Tibial nerve (tissue), 4 donors: ENCODE measurements at regions not wholly inside any gene's neighbourhood (a gene's known extent, or its start where the extent isn't known, plus 50 kb on each side); places are given as distances from the start of the nearest gene placed in this dataset.

Experiments used
- DNase-seq, 2 donors: peaks; one replicate each; pipeline ENCODE4 v3.0.0-alpha.2; 2019; ENCODE audit warnings: low spot score in 2 of 2
- H3K27ac ChIP-seq, 4 donors: fragments of 200-600 bp; sonication (generic) in 3 of 4; one replicate each; pipeline ENCODE4 v1.5.1; 2017 to 2019; ENCODE audit warnings: mild to moderate bottlenecking in 1 of 4
- H3K27me3 ChIP-seq, 2 donors: fragments of 200-600 bp; sonication (generic) in 1 of 2; one replicate each; pipeline versions ENCODE4 v1.5.1 to v1.6.0; 2017 to 2019
- H3K36me3 ChIP-seq, 3 donors: fragments of 200-600 bp; sonication (generic); one replicate each; pipeline ENCODE4 v1.5.1; 2018 to 2019
- H3K4me1 ChIP-seq, 4 donors: fragments of 200-600 bp; sonication (generic) in 3 of 4; one replicate each; pipeline ENCODE4 v1.5.1; 2017 to 2019
- H3K4me3 ChIP-seq, 4 donors: fragments of 200-600 bp; sonication (generic) in 3 of 4; one replicate each; pipeline ENCODE4 v1.5.1; 2017 to 2019; ENCODE audit warnings: mild to moderate bottlenecking in 1 of 4, moderate library complexity in 1 of 4
- H3K9me3 ChIP-seq, 4 donors: fragments of 200-600 bp; sonication (generic) in 3 of 4; one replicate each; pipeline ENCODE4 v1.5.1; 2017 to 2019
- EP300 ChIP-seq, 2 donors: sonication (generic); formaldehyde crosslinking; IDR thresholded peaks; one replicate each; pipeline ENCODE4 v1.6.1; 2017; ENCODE audit warnings: antibody characterized with exemption in 2 of 2, mild to moderate bottlenecking in 1 of 2
- POLR2A ChIP-seq, 2 donors: fragments of 450-650 bp; IDR thresholded peaks; one replicate each; pipeline ENCODE4 v1.6.1; 2017; ENCODE audit warnings: antibody characterized with exemption in 2 of 2, mild to moderate bottlenecking in 2 of 2, moderate library complexity in 2 of 2
- WGBS, 2 donors: methylation state at CpG; one replicate each; pipeline ENCODE4 v1.1.5; 2018; 5-methylcytosine and 5-hydroxymethylcytosine counted together
- TF ChIP-seq, protein P1 (sequence below), 5 experiments: fragments of 200-600 bp in 3 of 5; fragments of 450-650 bp in 2 of 5; sonication (generic) in 3 of 5; IDR thresholded peaks; one replicate each; pipeline ENCODE4 v1.5.1; 2016 to 2019; ENCODE audit warnings: antibody characterized with exemption in 5 of 5, mild to moderate bottlenecking in 3 of 5, moderate library complexity in 2 of 5

DNA sequence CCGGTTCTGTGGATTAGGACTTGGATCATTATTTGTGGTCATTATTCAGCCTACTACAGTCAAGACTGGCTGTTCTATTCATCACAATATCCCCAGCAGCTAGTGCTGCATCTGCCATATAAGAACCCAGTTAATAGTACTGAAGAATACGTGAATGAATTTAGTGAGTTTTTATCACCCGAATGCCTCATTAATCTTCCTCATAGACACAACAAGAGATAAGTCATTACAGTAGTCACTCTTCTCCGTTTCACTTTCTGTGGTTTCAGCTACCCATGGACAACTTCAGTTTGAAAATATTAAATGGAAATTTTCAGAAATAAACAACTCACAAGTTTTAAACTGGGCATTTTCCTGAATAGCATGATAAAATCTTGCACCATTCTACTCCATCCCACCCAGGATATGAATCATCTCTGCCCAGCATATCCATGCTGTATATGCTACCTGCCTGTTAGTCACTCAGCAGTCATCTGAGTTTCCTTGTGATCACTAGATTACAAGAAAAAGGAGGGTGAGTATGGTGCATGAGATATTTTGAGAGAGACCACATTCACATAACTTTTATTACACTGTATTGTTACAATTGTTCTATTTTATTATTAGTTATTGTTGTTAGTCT lies 363.7 kb upstream of the CHAC2 start:
- DNase-seq: no peak
- Histone ChIP-seq H3K9me3 (no peaks in the 10 kb centered on the region), H3K4me3 (no peak overlapping the region), H3K27me3 (no peaks in the 10 kb centered on the region), H3K4me1 (no peaks in the 10 kb centered on the region), H3K36me3 (no peaks in the 10 kb centered on the region), H3K27ac (no peak overlapping the region)
- no peak for TF ChIP-seq EP300 (IDR thresholded peaks at IDR 0.05)
- TF ChIP-seq, protein P1, sequence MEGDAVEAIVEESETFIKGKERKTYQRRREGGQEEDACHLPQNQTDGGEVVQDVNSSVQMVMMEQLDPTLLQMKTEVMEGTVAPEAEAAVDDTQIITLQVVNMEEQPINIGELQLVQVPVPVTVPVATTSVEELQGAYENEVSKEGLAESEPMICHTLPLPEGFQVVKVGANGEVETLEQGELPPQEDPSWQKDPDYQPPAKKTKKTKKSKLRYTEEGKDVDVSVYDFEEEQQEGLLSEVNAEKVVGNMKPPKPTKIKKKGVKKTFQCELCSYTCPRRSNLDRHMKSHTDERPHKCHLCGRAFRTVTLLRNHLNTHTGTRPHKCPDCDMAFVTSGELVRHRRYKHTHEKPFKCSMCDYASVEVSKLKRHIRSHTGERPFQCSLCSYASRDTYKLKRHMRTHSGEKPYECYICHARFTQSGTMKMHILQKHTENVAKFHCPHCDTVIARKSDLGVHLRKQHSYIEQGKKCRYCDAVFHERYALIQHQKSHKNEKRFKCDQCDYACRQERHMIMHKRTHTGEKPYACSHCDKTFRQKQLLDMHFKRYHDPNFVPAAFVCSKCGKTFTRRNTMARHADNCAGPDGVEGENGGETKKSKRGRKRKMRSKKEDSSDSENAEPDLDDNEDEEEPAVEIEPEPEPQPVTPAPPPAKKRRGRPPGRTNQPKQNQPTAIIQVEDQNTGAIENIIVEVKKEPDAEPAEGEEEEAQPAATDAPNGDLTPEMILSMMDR (IDR thresholded peaks at IDR 0.05): no peak
- no peak for TF ChIP-seq POLR2A (IDR thresholded peaks at IDR 0.05)
- 87 to 88% methylated on average over 4 of the region's 4 CpGs for WGBS, 2 donors

GRCh38 chr2:53397085-53397484 lies 370.5 kb upstream of the CHAC2 start:
- no peaks in the 10 kb centered on the region for H3K4me1 ChIP-seq
- no peak overlapping the region for H3K4me3 ChIP-seq
- TF ChIP-seq, protein P1 (IDR thresholded peaks at IDR 0.05): no peak
- no peak for TF ChIP-seq POLR2A (IDR thresholded peaks at IDR 0.05)
- TF ChIP-seq EP300 (IDR thresholded peaks at IDR 0.05): no peak
- H3K36me3 ChIP-seq: no peaks in the 10 kb centered on the region
- H3K27me3 ChIP-seq: no peaks in the 10 kb centered on the region
- DNase-seq: no peak
- no peaks in the 10 kb centered on the region for H3K9me3 ChIP-seq
- no peak overlapping the region for H3K27ac ChIP-seq

- TF ChIP-seq, protein P1 (IDR thresholded peaks at IDR 0.05): no peak
- TF ChIP-seq POLR2A (IDR thresholded peaks at IDR 0.05) (no peak), EP300 (IDR thresholded peaks at IDR 0.05) (no peak)
- no peak for DNase-seq
These were observed 386.3 kb upstream of the CHAC2 start for GRCh38 chr2:53381271-53381670.

DNA sequence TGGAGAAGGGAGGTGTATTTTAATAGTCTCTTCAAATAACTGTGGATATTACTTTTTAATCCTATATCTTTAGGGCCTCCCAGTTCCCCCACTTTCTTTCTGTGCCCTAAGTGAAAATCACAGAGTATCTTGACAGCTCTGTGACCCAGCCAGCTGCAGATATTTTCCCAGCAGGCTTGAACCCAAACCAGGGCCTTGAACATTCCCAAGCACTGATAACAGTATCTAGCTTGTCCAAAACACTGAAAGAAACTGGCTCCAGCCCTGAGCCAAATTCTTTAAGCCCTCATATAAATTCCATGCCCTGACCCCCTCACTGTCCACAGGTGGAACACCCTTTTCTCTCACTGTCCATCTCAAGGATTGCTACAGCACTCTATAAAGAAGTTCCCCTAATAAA lies 388.1 kb upstream of the CHAC2 start:
- peaks cover 0 to 4% (median 0%) of the 10 kb centered on the region in 4 donors for H3K9me3 ChIP-seq
- no peaks in the 10 kb centered on the region for H3K36me3 ChIP-seq
- no peak overlapping the region for H3K27ac ChIP-seq
- DNase-seq: no peak
- no peaks in the 10 kb centered on the region for H3K4me1 ChIP-seq
- no peak overlapping the region for H3K4me3 ChIP-seq
- no peaks in the 10 kb centered on the region for H3K27me3 ChIP-seq
- TF ChIP-seq EP300 (IDR thresholded peaks at IDR 0.05) (no peak), POLR2A (IDR thresholded peaks at IDR 0.05) (no peak)
- TF ChIP-seq, protein P1 (IDR thresholded peaks at IDR 0.05): no peak

More at GRCh38 chr2:53381271-53381670, 386.3 kb upstream of the CHAC2 start:
- Histone ChIP-seq H3K36me3 (no peaks in the 10 kb centered on the region), H3K4me3 (no peak overlapping the region), H3K4me1 (no peaks in the 10 kb centered on the region), H3K27ac (no peak overlapping the region), H3K9me3 (peaks cover 0 to under 1% (median 0%) of the 10 kb centered on the region in 4 donors), H3K27me3 (no peaks in the 10 kb centered on the region)

DNA sequence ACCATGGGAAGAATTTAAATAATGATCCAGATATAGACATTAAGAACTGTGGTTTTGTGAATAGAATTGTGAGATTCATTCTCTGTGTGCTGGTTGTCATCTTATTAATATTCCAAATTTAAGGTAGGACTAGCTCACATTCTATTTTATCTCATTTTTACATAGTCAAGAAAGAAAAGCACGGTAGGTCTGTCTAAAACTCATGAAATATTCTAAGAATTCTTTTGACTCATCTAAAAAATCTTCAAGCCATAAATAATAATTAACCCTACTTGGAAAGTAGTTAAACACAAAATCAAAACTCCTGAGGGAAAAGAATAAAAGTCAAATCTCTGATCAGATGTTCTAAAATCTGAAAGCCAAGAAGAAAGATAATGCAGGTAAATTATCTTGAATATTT lies 388.8 kb upstream of the CHAC2 start:
- Histone ChIP-seq H3K27ac (no peak overlapping the region), H3K4me3 (no peak overlapping the region), H3K4me1 (no peaks in the 10 kb centered on the region), H3K9me3 (peaks cover 0 to 4% (median 0%) of the 10 kb centered on the region in 4 donors), H3K27me3 (no peaks in the 10 kb centered on the region), H3K36me3 (no peaks in the 10 kb centered on the region)
- DNase-seq: no peak
- TF ChIP-seq, protein P1 (IDR thresholded peaks at IDR 0.05): no peak
- TF ChIP-seq POLR2A (IDR thresholded peaks at IDR 0.05) (no peak), EP300 (IDR thresholded peaks at IDR 0.05) (no peak)
- 39 to 46% methylated on average over 1 of the region's 1 CpG for WGBS, 2 donors
